ENCODE measurements at regions not wholly inside any gene's neighbourhood (a gene's known extent, or its start where the extent isn't known, plus 50 kb on each side); places are given as distances from the start of the nearest gene placed in this dataset.
"Not testable (repeated sequence)": the region's sequence is repeated elsewhere in the genome, so short reads cannot be mapped to it uniquely, and the experiment has no call there.

DNA sequence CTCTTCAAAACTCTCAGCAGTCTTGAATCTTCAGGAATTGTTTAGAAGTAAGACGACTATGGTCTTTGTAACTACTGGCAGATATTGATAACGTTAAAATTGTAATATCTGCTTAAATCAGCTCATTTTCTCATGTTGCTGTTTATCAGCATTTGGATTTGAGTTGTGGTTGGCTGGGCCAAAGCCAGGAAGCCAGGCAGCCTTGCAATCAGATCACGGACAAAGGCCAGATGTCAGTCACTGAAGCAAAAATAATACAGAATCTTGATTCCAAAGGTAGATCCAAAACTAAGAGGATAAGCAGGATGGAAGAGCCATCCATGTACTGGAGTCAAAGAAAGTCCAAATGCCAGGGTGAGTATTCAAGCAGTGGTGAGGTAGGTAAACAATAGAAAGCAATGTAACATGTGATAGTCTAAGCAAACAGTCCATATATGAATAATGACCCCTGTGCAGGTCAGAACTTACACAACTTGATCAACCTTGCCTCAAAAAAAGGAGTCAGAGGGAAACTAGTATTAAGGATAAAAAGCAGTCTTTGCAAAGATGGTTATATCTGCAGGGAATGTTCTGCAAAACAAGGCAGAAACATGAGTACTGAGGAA is 95.8 kb upstream of the RAP1B start:
- DNase-seq = no peak

DNA sequence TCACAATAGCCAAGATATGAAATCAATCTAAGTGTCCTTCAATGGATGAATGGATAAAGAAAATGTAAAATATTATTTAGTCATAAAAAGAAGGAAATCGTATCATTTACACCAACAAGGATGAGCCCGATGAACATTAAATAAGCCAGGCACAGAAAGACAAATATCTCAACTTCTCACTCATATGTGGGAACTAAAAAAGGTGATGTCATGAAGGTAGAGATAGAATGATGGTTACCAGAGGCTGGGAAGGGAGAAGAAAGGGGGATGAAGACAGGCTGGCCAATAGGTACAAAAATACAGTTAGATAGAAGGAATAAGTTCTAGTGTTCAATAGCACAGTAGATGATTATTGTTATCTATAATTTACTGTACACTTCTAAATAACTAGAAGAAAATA is 94.9 kb upstream of the RAP1B start:
- no peak for DNase-seq

DNA sequence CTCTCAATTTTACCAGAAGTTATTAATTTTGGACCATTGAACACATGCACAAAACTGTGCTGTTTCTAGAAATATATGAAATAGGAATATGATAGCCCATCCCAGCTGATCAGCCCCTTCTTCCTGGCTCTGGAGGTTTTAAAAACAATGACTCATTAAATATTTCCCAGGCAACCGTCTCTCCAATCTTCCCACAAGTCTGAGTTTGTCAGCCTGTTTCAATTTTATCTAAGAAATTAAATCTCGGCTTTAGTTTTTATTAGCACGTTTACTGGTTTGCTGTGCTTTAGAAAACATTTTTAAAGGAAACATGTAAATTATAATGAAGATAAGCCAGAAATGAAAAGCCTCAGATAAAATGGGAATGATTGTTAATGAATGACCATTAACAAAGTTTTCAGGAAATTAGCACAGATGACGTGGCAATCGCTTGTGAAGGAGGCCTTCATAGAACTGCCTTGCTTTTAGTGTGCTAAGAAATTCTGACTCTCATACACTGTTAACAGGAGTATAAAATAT is 89.3 kb upstream of the RAP1B start:
- DNase-seq = no peak

DNA sequence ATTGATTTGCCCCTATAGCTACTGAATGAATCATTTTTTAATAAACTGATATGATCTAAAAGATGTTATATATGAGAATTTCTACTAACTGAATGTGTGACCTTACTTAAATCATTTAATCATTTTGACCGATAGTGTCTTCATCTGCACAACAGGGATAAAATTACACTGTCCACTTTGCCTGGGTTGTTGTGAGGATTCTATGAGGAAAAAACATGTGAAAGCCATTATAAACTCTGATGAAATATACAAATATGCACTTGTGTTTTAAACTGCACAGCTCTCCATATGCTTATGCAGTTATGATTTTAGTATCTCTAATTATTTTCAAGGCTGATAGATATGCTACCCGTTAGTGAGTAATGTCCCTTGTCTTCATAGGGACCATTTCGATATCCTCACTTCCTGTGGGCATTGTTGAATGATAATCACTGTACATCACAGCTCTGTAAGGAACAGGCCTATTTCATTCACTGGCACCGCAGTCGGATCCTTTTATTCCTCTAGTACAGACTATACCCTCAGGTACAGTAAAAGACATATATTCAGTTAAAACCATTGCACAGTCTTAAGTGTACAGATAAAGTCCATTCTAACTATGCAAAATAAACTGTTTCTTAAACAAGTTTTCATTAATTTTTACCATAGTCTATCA is 88.7 kb upstream of the RAP1B start:
- DNase-seq = no peak

DNA sequence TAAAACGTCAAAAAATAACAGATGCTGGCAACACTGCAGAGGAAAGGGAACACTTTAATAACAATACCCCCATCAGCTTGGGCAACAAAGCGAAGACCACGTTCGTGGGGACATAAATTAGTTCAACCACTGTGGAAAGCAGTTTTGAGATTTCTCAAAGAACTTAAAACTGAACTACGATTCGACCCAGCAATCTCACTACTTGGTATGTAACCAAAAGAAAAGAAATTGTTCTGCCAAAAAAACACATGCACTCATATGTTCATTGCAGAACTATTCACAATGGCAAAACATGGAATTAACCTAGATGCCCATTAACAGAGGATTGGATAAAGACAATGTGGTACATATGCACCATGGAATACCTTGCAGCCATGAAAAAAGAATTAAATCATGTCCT is 81.2 kb upstream of the RAP1B start:
- DNase-seq = no peak

DNA sequence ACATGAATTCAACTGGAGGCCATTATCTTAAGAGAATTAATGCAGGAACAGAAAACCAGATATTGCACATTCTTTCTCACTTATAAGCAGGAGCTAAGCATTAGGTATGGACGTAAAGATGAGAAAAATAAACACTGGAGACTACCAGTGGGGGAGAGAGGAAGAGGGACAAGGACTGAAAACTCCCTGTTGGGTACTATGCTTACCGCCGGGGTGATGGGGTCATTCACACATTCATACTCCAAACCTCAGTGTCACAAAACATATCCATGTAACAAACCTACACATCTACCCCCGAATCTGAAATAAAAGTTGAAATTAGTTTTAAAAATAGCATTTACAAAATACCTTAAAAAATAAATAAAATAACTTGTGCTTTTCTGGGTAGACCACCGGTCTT is 80.8 kb upstream of the RAP1B start:
- DNase-seq = no peak

DNA sequence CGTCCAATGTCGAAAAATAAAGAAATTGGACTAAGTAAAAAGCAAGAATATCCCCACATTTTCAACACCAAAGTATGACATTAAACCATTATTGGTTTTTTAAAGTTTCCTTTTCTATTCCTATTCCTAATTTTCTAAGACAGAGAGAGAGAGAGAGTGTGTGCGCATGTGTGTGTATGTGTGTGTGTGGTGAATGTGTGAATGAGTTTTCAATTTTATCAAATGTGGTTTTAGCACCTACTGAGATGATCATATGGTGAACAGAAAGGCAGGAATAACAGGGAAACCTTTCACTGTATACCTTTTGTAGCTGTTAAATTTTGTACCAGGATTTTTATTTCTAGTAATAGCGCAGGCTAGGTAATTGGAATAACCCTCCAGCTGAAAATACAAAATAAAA is 80.4 kb upstream of the RAP1B start:
- DNase-seq = no peak

DNA sequence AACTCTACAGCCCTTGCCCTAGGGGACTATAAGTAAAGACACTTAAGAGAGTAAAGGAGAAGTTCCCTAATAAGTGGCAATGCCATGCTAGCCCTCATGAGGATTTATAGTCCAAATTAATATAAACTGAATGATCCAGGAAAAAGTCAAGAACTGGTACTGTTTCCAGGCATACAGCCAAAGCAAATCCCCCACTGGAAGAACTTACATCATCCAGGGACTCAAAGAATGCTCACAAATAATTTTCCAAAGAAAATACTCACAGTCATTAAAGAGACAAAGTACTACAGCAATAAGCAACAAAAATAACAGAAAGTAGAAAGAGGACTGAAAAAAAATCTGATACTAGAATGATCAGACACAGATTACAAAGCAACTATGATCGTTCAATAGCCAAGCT is 79.7 kb upstream of the RAP1B start:
- DNase-seq = no peak

DNA sequence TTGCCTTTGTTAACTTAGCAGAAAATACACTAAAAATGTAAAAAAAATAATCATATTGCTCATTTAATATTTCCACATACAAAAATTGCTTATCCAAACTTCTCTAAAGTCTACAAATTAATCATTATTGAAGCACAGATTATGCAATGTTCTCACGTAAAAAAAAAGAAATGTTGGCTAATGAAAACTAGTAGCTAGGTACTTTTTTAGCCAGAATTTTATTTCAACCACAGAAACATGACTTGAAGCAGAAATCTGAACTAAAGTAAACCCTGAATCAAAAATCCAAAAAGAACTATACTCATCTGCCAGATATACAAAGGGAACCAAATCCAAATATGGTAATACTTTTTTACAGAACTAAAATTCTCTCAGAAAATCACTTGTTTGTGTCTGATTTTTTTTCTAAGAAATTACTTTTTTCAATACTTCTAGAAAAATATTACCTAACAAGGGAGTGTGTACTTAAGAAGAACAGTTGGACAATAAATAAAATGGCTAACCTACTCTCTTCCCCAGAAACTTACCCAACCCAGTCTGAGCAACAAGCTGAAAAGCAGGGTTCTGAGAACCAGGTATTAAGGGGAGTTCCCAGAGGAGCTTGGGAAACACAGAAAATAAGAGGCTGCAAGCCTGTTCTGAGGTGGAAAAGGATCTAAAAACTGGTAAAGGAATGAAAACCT is 78.4 kb upstream of the RAP1B start:
- no peak for DNase-seq

DNA sequence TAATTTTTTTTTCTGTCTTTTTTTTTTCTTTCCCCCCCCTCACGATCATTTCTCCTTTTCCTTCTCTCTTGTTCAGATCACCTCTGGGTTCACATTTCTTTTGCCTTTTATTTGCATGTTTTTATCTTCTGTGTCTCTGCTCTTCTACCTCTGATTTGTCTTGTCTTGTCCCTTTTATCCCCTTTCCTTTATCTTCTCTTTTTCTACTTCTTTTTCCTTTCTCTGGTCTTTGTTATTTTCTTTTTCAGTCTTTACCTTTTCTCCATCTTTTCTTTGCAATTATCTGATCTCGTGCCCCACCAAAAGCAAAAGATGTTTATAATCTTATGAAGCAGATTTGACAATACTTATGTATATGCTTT is 77.8 kb upstream of the RAP1B start:
- no peak for DNase-seq

DNA sequence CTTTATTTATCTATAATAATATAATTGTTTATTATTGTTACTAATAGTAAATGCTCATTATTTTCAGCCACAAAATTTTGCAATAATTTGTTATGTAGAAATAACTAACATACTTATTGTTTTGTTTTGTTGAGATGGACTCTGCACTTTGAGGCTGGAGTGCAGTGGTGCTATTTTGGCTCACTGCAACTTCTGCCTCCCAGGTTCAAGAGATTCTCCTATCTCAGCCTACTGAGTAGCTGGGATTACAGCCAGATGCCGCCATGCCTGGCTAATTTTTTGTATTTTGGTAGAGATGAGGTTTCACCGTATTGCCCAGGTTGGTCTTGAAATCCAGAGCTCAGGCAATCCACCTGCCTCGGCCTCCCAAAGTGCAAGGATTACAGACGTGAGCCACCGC is 76.6 kb upstream of the RAP1B start:
- DNase-seq = no peak

DNA sequence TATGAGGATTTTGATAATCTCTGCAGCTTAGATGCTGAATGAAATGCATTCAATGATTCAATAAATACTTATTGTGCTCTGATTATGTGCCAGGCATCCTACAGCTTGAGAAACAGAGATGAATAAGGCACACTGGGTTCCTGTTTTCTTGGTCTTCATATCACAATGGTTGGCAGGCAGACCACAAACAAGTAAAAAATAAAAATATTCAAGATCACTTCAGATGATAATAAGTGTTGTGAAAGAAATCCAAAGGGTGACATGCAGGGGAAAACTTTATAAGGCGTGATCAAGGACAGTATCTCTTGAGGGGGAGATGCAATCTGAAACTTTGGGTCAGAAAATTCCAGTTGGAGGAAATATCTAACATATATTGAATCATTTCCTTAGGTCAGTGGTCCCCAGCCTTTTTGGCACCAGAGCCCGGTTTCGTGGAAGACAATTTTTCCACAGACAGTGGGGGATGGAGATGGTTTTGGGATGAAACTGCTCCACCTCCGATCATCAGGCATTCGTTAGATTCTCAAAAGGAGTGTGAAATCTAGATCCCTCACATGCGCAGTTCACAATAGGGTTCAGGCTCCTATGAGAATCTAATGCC is 73.7 kb upstream of the RAP1B start:
- no peak for DNase-seq

DNA sequence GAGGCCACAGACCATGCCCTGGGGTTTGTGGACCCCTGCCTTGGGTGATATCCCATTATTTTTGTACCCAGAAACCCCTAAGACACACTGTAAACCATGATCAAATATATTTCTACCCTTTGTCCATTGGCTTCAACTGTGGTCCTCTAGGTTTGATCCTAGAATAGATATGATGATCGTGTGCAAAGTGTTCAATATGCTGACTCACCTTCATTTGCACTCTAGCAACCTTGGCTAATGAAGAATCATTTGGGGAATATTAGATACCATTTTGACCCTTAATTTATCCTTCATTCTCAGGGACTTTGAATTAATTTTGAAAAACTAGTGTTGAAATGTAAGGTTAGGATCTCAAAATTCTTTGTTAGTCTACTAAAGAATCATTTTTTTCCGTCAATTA is 73.1 kb upstream of the RAP1B start:
- no peak for DNase-seq

DNA sequence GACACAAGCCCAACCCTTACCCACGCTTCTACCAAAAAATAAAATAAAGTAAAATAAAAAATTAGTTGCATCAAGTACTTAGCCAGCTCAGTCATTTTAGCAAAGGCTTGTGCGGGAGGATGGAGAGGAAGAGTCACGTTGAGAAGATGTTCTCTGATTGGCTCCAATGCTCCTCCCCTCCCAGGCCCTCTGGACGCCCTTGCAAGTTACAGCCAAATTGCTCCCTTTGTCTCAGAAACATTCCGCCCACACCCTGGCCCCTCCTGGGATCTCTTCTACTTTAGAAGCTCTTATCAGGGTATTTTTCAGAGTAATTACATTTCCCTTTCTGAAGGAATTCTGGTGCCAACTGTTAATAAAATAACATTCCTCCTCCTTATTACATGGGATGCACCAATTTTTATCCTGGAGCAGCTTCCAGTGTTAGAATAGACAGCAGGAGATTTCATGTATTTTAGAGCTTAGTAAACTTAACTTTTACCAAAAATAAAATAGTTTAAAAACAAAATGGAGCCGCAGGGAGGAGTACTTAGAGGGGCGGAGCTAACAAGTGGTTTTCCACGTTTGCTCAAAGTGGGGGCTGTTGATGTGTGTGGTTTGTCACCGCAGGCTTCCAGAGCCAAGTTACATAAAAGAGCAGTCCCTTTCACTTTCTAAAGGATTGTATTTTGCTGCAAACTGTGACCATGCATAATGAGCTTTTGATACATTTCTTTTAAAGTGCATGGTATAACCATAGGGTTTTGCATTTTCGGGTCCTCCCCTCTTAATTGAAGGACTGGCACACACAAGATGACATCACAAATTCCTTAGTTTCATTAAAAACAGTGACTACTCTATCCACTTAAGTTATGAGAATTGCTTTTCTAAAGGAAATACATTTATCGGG is 71.7 kb upstream of the RAP1B start:
- DNase-seq = no peak

DNA sequence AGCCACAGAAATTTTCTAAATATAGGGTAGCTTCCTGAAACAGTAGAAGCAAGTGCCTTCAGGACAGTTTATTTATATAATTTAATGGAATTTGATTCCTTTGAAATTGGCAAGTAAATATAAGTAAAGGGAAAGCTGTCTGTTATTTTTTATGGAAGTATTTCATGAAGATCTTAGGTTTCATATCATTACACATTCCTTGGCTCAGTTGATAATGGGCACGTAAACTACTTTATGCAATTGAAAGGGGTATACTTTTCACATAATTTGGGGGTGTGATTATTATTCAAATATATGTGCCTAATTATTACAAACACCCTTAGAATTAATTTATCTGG is 71.1 kb upstream of the RAP1B start:
- no peak for DNase-seq

DNA sequence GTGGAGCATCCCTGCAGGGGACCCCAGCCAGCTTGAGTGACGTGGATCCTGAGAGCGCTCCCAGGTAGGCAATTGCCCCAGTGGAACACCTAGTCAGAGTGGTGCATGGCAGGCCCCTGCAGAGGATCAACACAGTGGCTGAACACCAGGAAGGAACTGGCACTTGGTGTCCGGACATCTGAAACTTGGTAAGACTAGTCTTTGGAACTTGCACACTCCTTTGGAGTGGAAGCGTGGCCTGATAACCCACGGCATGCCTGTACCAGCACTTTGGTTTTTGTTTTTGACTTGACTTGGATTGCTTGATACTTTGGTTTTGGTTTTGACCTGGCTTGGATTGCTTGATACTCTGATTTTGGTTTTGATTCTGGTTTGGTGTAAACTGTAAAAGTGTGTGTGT is 69.9 kb upstream of the RAP1B start:
- not testable (repeated sequence) for DNase-seq

DNA sequence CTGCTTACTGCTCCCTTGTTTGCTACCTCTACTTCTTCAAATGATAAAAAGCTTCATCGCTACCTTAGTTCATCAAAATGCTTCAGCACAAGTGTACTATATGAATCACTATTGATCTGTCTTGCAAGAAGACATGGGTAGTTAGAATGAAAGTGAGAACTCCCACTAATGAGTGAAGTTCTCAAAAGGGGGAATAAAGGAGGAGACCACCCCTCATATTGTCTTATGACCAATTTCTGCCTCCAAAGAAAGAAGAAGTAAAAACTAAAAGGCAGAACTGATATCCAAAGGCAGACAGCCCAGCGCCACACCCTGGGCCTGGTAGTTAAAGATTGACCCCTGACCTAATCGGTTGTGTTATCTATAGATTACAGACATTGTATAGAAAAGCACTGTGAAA is 63.4 kb upstream of the RAP1B start:
- not testable (repeated sequence) for DNase-seq

DNA sequence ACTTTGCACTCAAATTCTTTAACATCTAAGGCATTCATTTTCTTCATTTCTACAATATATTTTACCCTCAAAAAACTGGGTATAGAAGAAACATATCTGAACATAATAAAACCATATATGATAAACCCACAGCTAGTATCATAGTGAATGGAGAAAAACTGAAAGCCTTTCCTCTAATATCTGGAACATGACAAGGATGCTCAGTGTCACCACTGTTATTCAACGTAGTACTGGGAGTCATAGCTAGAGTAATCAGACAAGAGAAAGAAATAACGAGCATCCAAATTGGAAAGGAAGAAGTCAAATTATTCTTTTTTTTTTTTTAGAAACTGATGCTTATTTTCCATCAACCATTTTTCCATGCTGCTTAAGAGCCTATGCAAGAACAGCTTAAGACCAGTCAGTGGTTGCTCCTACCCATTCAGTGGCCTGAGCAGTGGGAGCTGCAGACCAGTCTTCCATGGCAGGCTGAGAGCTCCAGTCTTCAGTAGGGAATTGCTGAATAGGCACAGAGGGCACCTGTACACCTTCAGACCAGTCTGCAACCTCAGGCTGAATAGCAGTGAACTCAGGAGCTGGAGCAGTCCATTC is 58.0 kb upstream of the RAP1B start:
- not testable (repeated sequence) for DNase-seq

DNA sequence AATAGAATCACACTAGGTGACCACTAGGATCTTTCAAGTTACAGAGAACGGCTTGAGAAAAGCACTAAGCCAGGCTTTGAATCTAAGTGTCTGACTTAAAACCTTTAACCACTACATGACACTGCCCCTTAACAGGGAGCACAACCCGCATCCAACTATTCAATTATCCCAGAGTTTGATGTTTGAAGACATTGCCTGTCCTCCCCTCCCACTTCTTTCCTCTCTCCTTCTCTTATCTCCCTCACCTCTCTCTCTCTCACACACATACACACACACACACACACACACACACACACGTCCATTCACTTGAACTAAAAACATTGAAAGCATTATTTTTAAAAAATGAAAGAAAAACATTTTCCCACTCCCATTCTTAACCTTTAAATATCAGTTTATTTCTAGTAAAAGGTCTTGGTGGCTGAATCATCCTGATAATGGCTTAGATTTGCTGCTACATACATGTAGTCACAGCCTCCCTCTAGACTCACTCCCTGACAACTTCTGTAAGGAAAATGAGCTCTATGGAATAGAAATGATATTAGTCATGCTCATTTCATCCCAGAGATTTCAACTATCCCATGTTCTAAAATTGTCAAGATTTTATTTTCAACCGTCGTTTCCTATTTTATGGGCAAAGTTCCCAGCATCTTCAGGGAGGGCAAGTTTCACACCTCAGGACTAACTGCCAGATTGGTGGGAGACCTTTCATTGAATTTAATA is 53.5 kb upstream of the RAP1B start:
- DNase-seq = no peak

DNA sequence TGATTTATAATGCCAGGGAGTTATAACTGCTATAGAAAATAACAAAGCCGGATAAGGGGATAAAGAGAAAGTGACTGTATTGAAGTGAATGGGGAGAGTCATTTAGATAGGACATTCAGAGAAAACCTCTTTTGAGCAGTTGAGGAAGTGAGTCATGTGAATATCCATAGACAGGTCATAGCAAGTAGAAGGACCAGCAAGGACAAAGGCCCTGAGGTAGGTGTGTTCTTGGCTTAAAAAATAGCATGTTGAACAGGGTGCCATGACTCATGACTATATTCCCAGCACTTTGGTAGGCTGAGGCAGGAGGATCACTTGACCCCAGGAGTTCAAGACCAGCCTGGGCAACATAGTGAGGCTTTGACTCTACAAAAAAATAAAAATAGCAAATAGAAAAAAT is 51.5 kb upstream of the RAP1B start:
- no peak for DNase-seq

DNA sequence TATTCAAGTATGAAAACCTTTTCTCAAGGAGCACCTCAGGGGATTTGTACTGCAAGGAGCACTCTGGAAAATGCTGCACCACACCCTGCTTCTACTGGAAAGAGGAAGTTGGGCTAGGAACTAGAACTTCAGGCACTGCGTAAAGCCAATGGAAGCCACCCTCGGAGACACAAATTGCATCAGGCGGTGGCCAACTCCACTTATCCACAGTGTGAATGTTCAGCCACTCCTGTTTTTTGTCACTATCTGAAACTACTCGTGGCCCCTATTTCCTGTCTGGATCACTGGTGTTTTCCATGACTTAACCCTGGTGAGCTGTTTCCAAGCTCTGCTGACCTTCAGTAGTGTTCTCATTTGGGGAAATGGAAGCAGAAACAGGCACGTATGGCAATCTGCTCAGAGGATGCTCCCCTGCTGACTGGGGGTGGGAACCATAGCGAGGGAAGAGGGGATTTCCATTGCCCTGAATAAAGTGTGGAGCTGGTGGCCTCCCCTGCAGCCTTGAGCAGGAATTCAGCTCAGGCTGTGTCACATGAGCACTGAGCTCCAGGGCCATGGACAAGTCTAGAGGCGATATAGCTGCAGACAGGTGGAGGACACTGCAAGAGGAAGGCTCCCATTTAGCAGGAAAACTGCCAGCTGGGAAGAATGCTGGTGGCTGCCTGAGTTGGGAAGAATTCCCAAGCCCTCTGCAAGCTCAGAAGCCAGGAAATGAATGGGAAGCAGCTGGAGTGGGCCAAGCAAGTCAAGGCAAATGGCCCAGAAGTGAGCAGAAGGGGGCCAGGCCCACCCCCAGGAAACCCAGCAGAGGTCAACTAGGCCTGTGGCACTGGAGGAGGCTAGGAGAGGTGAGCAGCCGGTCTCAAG is 50.5 kb upstream of the RAP1B start:
- DNase-seq = no peak

All from retina (tissue), 1 donor.